IPS-18c (cell line): ENCODE measurements at regions not wholly inside any gene's neighbourhood (a gene's known extent, or its start where the extent isn't known, plus 50 kb on each side); places are given as distances from the start of the nearest gene placed in this dataset.
"Not testable (repeated sequence)": the region's sequence is repeated elsewhere in the genome, so short reads cannot be mapped to it uniquely, and the experiment has no call there.

ENCODE experiments used
- H3K4me3 ChIP-seq: 2 replicates; pipeline ENCODE4 v1.7.0; 2013; ENCODE audit warnings: low read depth, mild to moderate bottlenecking, low read length, moderate library complexity; ENCODE audit not compliant: insufficient read depth
- H3K9me3 ChIP-seq: one replicate; pipeline ENCODE4 v1.6.1; 2013; ENCODE audit warnings: mild to moderate bottlenecking, low read length, moderate library complexity; ENCODE audit not compliant: control insufficient read depth, insufficient read depth

GRCh38 chr11:112644410-112645131, 316.6 kb upstream of the NCAM1 start:
- Histone ChIP-seq H3K4me3 (no peak overlapping the region), H3K9me3 (no peaks in the 10 kb centered on the region)

- Histone ChIP-seq H3K4me3 (no peak overlapping the region), H3K9me3 (no peaks in the 10 kb centered on the region)
These were observed 311.4 kb upstream of the NCAM1 start for GRCh38 chr11:112649856-112650255.

- Histone ChIP-seq H3K9me3 (no peaks in the 10 kb centered on the region), H3K4me3 (no peak overlapping the region)
These were observed 310.7 kb upstream of the NCAM1 start for GRCh38 chr11:112650527-112650926.

DNA sequence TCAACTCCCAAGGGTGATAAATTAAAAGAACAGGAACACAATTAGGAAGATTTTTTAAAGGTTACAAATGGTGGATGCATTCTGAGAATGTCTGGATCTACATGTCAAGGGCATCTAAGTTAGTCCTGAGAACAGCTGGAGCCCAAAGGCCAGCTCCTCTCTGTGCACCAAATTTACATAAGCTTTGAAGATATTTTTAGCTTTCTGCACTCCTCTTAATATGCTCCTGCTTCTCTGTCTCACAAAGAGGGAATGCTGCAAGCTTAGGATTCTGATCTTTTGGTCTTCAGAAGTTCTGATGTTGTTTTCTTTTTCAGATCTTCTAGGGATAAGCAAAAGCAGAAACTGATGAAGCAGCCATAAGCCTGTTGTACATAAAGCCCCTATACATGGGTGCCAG, 309.8 kb upstream of the NCAM1 start:
- no peak overlapping the region for H3K4me3 ChIP-seq
- no peaks in the 10 kb centered on the region for H3K9me3 ChIP-seq

DNA sequence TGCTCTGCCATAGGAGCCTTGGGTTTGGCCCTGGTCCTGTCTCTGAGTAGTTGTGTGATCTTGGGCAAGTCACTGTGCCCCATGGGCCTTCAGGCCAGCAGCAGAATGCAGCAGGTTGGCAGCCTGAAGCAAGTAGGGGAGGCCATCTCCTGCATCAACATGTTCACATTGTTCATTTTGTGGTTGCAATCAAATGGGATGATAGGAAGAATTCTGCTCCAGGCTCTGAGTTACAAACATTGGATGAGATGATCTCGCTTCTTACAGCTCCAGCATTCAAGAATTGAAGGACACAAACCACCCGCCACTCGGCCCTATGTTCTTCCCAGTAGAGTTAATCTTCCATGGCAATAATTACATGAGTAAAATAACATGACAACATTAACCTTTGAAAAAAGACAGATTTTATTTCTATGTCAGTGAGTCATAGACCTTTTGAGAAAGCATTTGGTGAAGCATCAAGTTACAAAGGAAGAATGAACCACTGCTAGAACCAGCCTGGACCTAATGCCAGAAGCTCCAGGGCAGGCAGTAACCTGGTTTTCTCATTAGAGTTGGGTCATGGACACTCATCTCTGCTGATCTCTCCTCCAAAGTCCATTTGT, 308.3 kb upstream of the NCAM1 start:
- no peak overlapping the region for H3K4me3 ChIP-seq
- H3K9me3 ChIP-seq: no peaks in the 10 kb centered on the region

DNA sequence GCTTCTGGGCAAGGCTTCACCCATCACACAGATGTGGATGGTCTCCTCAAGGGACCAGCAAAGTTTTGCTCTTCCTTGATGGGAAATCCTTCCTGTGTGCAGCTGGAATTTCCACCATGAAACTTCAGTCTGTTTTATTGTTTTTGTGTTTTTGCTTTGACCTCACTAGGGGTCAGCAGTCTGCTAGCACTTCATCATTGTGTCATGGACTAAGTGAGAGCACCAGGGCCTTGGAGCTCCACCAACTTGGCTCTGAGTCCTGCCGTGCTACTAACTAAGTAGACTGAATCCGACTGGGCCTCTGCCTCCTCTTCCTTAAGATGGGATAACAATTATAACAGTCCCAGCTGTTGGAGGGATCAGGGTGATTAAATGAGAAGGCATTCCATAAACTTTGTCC, 305.8 kb upstream of the NCAM1 start:
- H3K4me3 ChIP-seq: no peak overlapping the region
- no peaks in the 10 kb centered on the region for H3K9me3 ChIP-seq

DNA sequence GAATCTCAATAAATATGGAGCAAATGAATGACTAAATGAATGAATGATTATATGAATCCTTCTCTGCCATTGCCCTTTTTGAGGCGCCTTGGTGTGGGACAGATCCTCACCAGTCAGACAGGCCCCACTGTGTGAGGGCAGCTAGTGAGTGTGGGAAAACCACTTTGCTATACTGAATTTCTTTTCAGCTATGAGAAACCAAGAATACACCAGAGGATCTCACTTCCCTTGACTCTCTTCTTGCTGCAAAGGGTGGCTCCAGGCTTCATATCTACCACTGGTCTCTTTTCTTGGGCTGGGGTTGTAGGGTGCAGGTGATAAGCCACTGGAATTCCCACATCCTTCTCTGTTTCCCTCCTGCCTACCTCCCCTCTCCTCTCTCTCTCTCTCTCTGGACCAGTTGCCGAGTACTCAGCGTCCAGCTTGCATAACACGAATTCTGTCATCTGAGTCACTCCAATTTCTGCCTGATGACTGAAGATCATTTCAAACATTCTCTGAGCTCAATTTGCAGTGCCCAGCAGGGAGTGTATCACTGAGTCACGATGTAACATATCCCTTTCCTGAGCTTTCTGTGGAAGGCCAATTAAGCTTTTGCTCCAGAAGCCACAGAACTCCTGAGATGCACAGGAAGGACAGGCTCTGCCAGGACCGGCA, 304.3 kb upstream of the NCAM1 start:
- H3K4me3 ChIP-seq: no peak overlapping the region

GRCh38 chr11:112658431-112658878, 302.8 kb upstream of the NCAM1 start:
- Histone ChIP-seq H3K4me3 (no peak overlapping the region), H3K9me3 (no peaks in the 10 kb centered on the region)

More for the DNA sequence above, 304.3 kb upstream of the NCAM1 start:
- no peaks in the 10 kb centered on the region for H3K9me3 ChIP-seq

DNA sequence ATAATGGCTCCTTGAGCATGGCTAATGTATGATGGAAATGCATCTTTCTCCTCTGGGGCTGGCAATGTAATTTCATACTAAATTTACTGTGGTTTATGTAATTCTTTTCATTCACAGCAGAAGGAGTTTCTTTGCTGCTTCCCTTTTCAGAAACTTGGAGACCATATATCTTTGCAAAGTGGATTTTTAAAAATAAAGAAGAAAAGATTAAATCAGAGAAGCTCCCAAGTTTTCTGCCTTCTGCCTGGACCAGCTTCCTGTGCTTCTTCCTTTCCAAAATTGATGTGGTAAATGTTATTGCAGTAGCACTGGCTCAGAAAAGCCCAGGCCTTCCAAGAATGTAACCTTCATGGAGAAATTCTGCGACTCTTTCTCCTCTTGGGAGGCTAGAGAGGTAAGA, 300.1 kb upstream of the NCAM1 start:
- no peaks in the 10 kb centered on the region for H3K9me3 ChIP-seq
- no peak overlapping the region for H3K4me3 ChIP-seq

DNA sequence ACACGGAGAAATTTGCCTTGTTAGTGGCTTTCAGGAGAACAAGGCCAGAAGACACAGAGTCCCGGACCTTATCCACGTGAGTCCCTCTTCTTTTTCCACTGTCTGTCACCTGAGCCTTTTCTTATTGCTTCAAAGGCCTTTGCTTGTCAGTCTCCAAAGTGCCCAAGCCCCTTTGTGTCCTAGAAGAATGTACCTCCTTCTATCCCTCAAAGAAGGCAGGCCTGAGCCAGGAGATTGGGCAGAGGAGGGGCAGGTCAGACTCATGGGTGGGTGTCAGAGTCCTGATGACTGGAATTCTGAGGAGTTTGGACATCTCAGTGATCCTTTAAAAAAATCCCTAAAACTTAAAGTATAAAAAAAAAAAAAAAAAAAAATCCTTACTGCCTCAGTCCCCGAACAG, 299.6 kb upstream of the NCAM1 start:
- no peak overlapping the region for H3K4me3 ChIP-seq

DNA sequence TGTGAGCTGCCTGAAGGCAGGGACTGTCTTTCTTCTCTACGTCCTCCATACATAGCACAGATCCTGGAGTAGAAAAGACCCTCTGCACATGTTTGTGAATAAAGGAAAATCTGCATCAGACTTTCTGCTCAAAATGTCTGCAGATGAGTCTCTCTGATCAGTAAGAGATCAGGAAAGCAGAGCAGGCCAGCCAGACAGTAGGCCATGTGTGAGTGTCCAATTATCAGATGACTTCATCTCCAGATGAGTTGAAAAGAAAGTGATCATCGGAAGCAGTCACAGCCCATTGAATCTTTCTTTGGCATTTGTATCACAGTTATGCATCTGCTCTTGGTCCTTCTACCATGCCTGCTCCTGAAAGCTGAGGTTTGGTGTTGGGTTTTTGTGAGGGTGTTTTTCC, 298.7 kb upstream of the NCAM1 start:
- no peak overlapping the region for H3K4me3 ChIP-seq
- peaks cover 4% of the 10 kb centered on the region for H3K9me3 ChIP-seq

More for the DNA sequence above, 299.6 kb upstream of the NCAM1 start:
- peaks cover 4% of the 10 kb centered on the region for H3K9me3 ChIP-seq

GRCh38 chr11:112663947-112664634, 297.1 kb upstream of the NCAM1 start:
- Histone ChIP-seq H3K4me3 (no peak overlapping the region), H3K9me3 (peaks cover 4% of the 10 kb centered on the region)

DNA sequence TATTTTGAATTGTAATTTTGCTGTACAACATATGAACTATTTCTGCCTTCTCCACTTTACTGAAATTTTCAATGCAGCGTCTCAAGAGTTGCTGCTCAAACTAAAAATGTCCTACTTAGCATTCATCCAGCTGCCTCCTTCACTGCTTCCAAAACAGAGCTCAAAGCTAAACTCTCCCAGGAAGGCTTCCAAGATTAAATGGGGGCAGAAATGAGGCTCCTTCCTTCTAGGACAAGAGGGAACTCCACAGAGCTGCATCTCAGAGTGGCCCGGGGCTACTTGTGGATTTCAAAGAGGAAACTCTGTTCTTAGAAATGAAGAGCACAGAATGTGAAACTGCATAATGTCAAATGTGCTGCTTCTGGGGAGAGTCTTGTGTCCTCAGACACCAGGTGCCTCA, 295.9 kb upstream of the NCAM1 start:
- Histone ChIP-seq H3K9me3 (peaks cover 4% of the 10 kb centered on the region), H3K4me3 (no peak overlapping the region)

DNA sequence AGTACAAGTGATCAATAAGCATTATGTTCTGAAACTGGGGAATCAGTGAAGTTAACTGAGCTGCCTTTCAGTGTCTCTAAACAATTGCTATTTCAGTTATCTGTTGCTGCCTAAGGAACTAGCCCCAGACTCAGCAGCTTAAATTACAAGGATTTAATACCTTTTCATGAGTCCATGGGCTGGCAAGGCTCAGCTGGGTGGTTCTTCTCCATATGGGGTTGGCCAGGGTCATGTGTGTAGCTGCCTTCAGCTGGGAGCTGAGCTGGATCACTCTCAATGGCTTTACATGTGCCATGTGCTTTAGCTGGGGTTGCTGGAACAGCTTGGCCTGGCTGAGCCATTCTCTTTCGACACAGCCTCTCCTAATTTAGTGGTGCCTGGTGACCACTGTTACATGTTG, 295.0 kb upstream of the NCAM1 start:
- H3K4me3 ChIP-seq: no peak overlapping the region
- H3K9me3 ChIP-seq: peaks cover 4% of the 10 kb centered on the region

DNA sequence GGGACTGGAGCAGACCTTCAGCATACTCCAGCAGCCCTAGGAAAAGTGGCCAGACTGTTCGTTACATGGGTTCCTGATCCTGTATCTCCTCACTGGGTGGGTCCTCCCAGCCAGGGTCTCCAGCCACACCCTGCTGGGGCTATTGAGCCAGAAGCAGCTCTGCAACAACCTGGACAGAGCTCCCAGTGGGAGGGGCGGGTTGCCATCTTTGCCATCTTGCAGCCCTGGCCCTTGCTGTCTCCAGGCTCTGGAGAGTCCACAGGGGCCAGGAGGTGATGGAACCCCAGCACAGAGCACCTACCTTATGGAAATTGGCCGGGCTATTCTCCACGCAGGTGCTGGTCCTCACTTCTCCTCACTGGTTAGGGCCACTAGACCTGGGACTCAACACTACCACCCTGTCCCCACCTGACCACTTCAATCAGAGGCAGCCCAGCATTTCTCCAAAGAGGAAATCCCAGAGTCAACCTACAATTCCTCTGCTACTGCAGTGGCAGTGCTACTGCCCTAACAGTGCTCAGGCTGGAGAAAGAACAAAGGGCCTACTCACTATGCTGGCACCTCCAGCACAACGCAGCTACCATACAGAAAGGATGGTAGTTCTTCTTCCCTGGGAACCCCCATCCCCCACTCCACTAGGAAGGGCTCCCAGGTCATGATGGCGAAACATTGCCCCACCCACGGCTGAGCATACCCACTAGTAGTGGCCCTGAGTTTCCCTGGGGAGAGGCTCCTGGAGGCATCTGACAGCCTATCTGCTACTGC, 290.2 kb upstream of the NCAM1 start:
- H3K9me3 ChIP-seq: peaks cover 4% of the 10 kb centered on the region
- no peak overlapping the region for H3K4me3 ChIP-seq

GRCh38 chr11:112673401-112673800, 287.8 kb upstream of the NCAM1 start:
- not testable (repeated sequence) for H3K9me3 ChIP-seq, H3K4me3 ChIP-seq

GRCh38 chr11:112685111-112685510, 276.1 kb upstream of the NCAM1 start:
- no peaks in the 10 kb centered on the region for H3K9me3 ChIP-seq
- H3K4me3 ChIP-seq: no peak overlapping the region
